Suprapubic skin (tissue), 4 donors: ENCODE measurements at regions not wholly inside any gene's neighbourhood (a gene's known extent, or its start where the extent isn't known, plus 50 kb on each side); places are given as distances from the start of the nearest gene placed in this dataset.

Source experiments
- CTCF ChIP-seq, 2 donors: fragments of 200-600 bp in 1 of 2; fragments of 450-650 bp in 1 of 2; sonication (generic) in 1 of 2; IDR thresholded peaks; one replicate each; pipeline ENCODE4 v1.5.1; 2016 to 2019; ENCODE audit warnings: antibody characterized with exemption in 2 of 2, mild to moderate bottlenecking in 1 of 2, moderate library complexity in 1 of 2
- EP300 ChIP-seq: sonication (generic); formaldehyde crosslinking; IDR thresholded peaks from one replicate; pipeline ENCODE4 v1.6.1; 2017; ENCODE audit warnings: antibody characterized with exemption
- POLR2A ChIP-seq, 2 donors: fragments of 450-650 bp; IDR thresholded peaks; one replicate each; pipeline ENCODE4 v1.6.1; 2017; ENCODE audit warnings: antibody characterized with exemption in 2 of 2, mild to moderate bottlenecking in 2 of 2, moderate library complexity in 2 of 2
- POLR2AphosphoS5 ChIP-seq, 3 donors: sonication (generic); formaldehyde crosslinking; IDR thresholded peaks; one replicate each; pipeline ENCODE4 v1.6.1; 2017; ENCODE audit warnings: antibody characterized with exemption in 3 of 3

GRCh38 chrX:22585831-22586230 lies 313.1 kb downstream of the CBLL2 start:
- no peak for TF ChIP-seq CTCF (IDR thresholded peaks at IDR 0.05)
- no peak for TF ChIP-seq POLR2AphosphoS5 (IDR thresholded peaks at IDR 0.05)
- TF ChIP-seq POLR2A (IDR thresholded peaks at IDR 0.05), result no peak
- no peak for TF ChIP-seq EP300
